ENCODE measurements at regions not wholly inside any gene's neighbourhood (a gene's known extent, or its start where the extent isn't known, plus 50 kb on each side); places are given as distances from the start of the nearest gene placed in this dataset.

GRCh38 chr10:108632144-108632543, 1291.2 kb downstream of the XPNPEP1 start:
- WGBS, 2 experiments (ENCODE audit: extremely low coverage in 2 of 2, insufficient read length in 1 of 2) = no CpG with 5 or more reads among the region's 1 CpG
- Histone ChIP-seq H3K4me3 (ENCODE audit: insufficient read depth, low read depth, low read length) (no peak overlapping the region), H3K4me2 (ENCODE audit: low read depth, low read length) (no peak overlapping the region)

More at GRCh38 chr10:108632144-108632543, 1291.2 kb downstream of the XPNPEP1 start:
- Histone ChIP-seq H3K14ac (replicated peaks; ENCODE audit: low read depth, low read length) (no peak overlapping the region), H4K20me1 (ENCODE audit: insufficient read depth, low read length) (no peaks in the 10 kb centered on the region), H3K79me1 (ENCODE audit: low read depth in 1 of 2, low read length in 2 of 2) (no peaks in the 10 kb centered on the region), H3K4me1 (ENCODE audit: control insufficient read depth, insufficient read depth, low read length) (no peaks in the 10 kb centered on the region), H3K9me3 (ENCODE audit: control insufficient read depth, insufficient read depth, low read length) (no peaks in the 10 kb centered on the region), H2BK20ac (ENCODE audit: low read depth, low read length) (no peak overlapping the region), H2AK5ac (ENCODE audit: low read depth, low read length) (no peak overlapping the region), H3K36me3 (ENCODE audit: control insufficient read depth, insufficient read depth, low read length) (no peaks in the 10 kb centered on the region), H3K27ac (ENCODE audit: insufficient read depth, low read length) (no peak overlapping the region), H3K23ac (ENCODE audit: low read depth, low read length) (no peak overlapping the region), H3K4ac (ENCODE audit: low read depth, low read length) (no peak overlapping the region), H3K9me1 (ENCODE audit: insufficient read depth, low read length) (no peaks in the 10 kb centered on the region), H2AK9ac (replicated peaks; ENCODE audit: low read depth, low read length, poor library complexity) (no peak overlapping the region), H3K9ac (ENCODE audit: low read depth, low read length) (no peak overlapping the region), H2AFZ (replicated peaks; ENCODE audit: low read length, poor library complexity) (no peak overlapping the region), H4K5ac (ENCODE audit: low read depth, low read length) (no peak overlapping the region), H2BK15ac (ENCODE audit: low read depth, low read length) (no peak overlapping the region), H2BK120ac (ENCODE audit: low read depth, low read length) (no peak overlapping the region), H4K91ac (ENCODE audit: insufficient read depth, low read depth, low read length) (no peak overlapping the region), H3K27me3 (ENCODE audit: control insufficient read depth, insufficient read depth, low read length) (no peaks in the 10 kb centered on the region), H2BK5ac (ENCODE audit: low read depth, low read length, poor library complexity, severe bottlenecking) (no peak overlapping the region), H3K18ac (ENCODE audit: low read depth, low read length) (no peak overlapping the region), H3K56ac (ENCODE audit: extremely low read depth, insufficient read depth, low read length) (no peak overlapping the region), H4K8ac (ENCODE audit: low read depth in 2 of 2, low read length in 2 of 2) (no peak overlapping the region)
- DNase-seq (no peak), ATAC-seq (ENCODE audit: low read depth) (no peak)
- intact Hi-C loops (cut with micrococcal nuclease) (no loop called here), dilution Hi-C loops (cut with HindIII; ENCODE audit: low sequenced_read_pairs, unreplicated experiment) (no loop called here), in situ Hi-C loops (cut with MboI; ENCODE audit: low sequenced_read_pairs) (no loop called here)
- TF ChIP-seq RAD21 (IDR thresholded peaks at IDR 0.05; ENCODE audit: low read length) (no peak), USF2 (IDR thresholded peaks at IDR 0.05; ENCODE audit: low read depth, low read length) (no peak), BHLHE40 (IDR thresholded peaks at IDR 0.05; ENCODE audit: low read depth, low read length) (no peak), SMC3 (IDR thresholded peaks at IDR 0.05; ENCODE audit: low read depth, low read length) (no peak), RFX5 (IDR thresholded peaks at IDR 0.05; ENCODE audit: low read depth, low read length) (no peak), RCOR1 (IDR thresholded peaks at IDR 0.05; ENCODE audit: insufficient replicate concordance, low read length) (no peak), ELK1 (IDR thresholded peaks at IDR 0.05; ENCODE audit: borderline replicate concordance, low read depth, low read length) (no peak), CEBPB (IDR thresholded peaks at IDR 0.05; ENCODE audit: low read depth, low read length) (no peak), FOS (IDR thresholded peaks at IDR 0.05; ENCODE audit: low read depth, low read length) (no peak), CHD1 (IDR thresholded peaks at IDR 0.05; ENCODE audit: low read depth, low read length) (no peak), MAFK (IDR thresholded peaks at IDR 0.05; ENCODE audit: low read depth, low read length) (no peak), MXI1 (IDR thresholded peaks at IDR 0.05; ENCODE audit: borderline replicate concordance, low read depth, low read length) (no peak), CTCF (conservative IDR thresholded peaks at IDR 0.05; ENCODE audit: low read depth, low read length) (no peak), POLR2A (IDR thresholded peaks at IDR 0.05; ENCODE audit: low read depth, low read length) (no peak), NFE2L2 (IDR thresholded peaks at IDR 0.05; ENCODE audit: low read depth, low read length) (no peak), MAZ (IDR thresholded peaks at IDR 0.05; ENCODE audit: borderline replicate concordance, low read depth, low read length) (no peak)
- ChIA-PET POLR2A (ENCODE audit: unreplicated experiment) (no interaction called here), CTCF (no interaction called here)
- BruUV-seq (replicated peaks) = no TSS peak

Data from IMR-90 (cell line).